ENCODE measurements at regions not wholly inside any gene's neighbourhood (a gene's known extent, or its start where the extent isn't known, plus 50 kb on each side); places are given as distances from the start of the nearest gene placed in this dataset.

DNA sequence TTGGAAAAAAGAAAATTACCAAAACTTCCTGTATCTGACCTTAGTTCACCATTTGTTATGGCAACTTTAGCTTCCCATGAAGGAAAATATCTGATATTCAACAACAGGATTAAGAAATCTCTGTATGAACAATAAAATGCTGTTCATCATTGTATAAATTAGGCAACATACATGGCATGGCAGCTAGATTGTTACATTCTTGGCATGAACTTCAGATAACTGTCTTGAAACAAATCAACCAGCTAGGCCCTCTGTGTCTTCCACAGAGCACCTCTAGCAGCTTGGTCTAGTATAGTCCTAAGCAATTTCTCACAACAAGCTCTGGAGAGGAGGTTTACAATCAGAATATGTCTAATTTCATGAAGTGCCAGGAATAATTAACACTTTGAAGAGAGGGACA, 105.4 kb upstream of the PCDH7 start:
- no peaks in the 10 kb centered on the region for H3K36me3 ChIP-seq (replicated peaks in 1 of 2; ENCODE audit: control extremely low read depth in 1 of 2, control insufficient read depth in 1 of 2, extremely low read depth in 1 of 2, insufficient read depth in 2 of 2, low read length in 1 of 2)
- CTCF ChIA-PET, result no interaction called here
- POLR2A ChIA-PET, result no interaction called here
- Mint-ChIP-seq H3K27ac (no peak overlapping the region), H3K9me3 (ENCODE audit: insufficient read depth) (no peaks in the 10 kb centered on the region), H3K27me3 (no peaks in the 10 kb centered on the region), H3K4me3 (no peak overlapping the region), H3K4me1 (no peaks in the 10 kb centered on the region)
- no peak overlapping the region for H3K4me3 ChIP-seq (ENCODE audit: control extremely low read depth in 1 of 5, extremely low read depth in 1 of 5, insufficient read depth in 1 of 5, low read depth in 2 of 5, low read length in 4 of 5)
- no peaks in the 10 kb centered on the region for H3K27me3 ChIP-seq (replicated peaks in 1 of 4; ENCODE audit: control extremely low read depth in 1 of 4, control insufficient read depth in 3 of 4, insufficient read depth in 4 of 4, low read length in 3 of 4)
- no peaks in the 10 kb centered on the region for H3K4me1 ChIP-seq (ENCODE audit: control insufficient read depth in 2 of 2, insufficient read depth in 2 of 2, low read length in 2 of 2)
- H3K9me3 ChIP-seq (ENCODE audit: control extremely low read depth in 1 of 3, control insufficient read depth in 2 of 3, insufficient read depth in 1 of 3, low read length in 2 of 3), result peaks cover 0 to 2% (median 0%) of the 10 kb centered on the region in 3 donors
- TF ChIP-seq CTCF (IDR thresholded peaks at IDR 0.05) (no peak), EZH2 (IDR thresholded peaks at IDR 0.05; ENCODE audit: borderline replicate concordance, insufficient read depth, low read depth, low read length, poor library complexity, severe bottlenecking) (no peak)
- ATAC-seq (ENCODE audit: low read depth) (no peak), DNase-seq (no peak)
- H3K4me2 ChIP-seq (replicated peaks; ENCODE audit: low read depth, low read length, poor library complexity, severe bottlenecking), result no peak overlapping the region
- H3K79me2 ChIP-seq (ENCODE audit: control insufficient read depth, insufficient read depth, low read length), result no peaks in the 10 kb centered on the region
- H4K20me1 ChIP-seq (ENCODE audit: control insufficient read depth, insufficient read depth, low read length, poor library complexity, severe bottlenecking), result no peaks in the 10 kb centered on the region
- H2AFZ ChIP-seq (ENCODE audit: insufficient read depth, low read depth, low read length, poor library complexity, severe bottlenecking), result no peak overlapping the region
- H3K27ac ChIP-seq (ENCODE audit: low read length in 2 of 2), result no peak overlapping the region
- intact Hi-C loops (cut with micrococcal nuclease), result no loop called here
- no peak overlapping the region for H3K9ac ChIP-seq (ENCODE audit: low read length)

- H3K9ac ChIP-seq (ENCODE audit: low read length), result no peak overlapping the region
- H3K4me1 ChIP-seq (ENCODE audit: control insufficient read depth in 2 of 2, insufficient read depth in 2 of 2, low read length in 2 of 2), result no peaks in the 10 kb centered on the region
- Mint-ChIP-seq H3K4me3 (no peak overlapping the region), H3K27me3 (no peaks in the 10 kb centered on the region), H3K4me1 (no peaks in the 10 kb centered on the region), H3K9me3 (ENCODE audit: insufficient read depth) (no peaks in the 10 kb centered on the region), H3K27ac (no peak overlapping the region)
- ATAC-seq (ENCODE audit: low read depth) (no peak), DNase-seq (no peak)
- intact Hi-C loops (cut with micrococcal nuclease), result no loop called here
- H3K9me3 ChIP-seq (ENCODE audit: control extremely low read depth in 1 of 3, control insufficient read depth in 2 of 3, insufficient read depth in 1 of 3, low read length in 2 of 3), result no peaks in the 10 kb centered on the region
- H2AFZ ChIP-seq (ENCODE audit: insufficient read depth, low read depth, low read length, poor library complexity, severe bottlenecking), result no peak overlapping the region
- no peak overlapping the region for H3K4me3 ChIP-seq (ENCODE audit: control extremely low read depth in 1 of 5, extremely low read depth in 1 of 5, insufficient read depth in 1 of 5, low read depth in 2 of 5, low read length in 4 of 5)
- no peak overlapping the region for H3K4me2 ChIP-seq (replicated peaks; ENCODE audit: low read depth, low read length, poor library complexity, severe bottlenecking)
- no peaks in the 10 kb centered on the region for H4K20me1 ChIP-seq (ENCODE audit: control insufficient read depth, insufficient read depth, low read length, poor library complexity, severe bottlenecking)
- H3K27ac ChIP-seq (ENCODE audit: low read length in 2 of 2), result no peak overlapping the region
- POLR2A ChIA-PET, result no interaction called here
- H3K36me3 ChIP-seq (replicated peaks in 1 of 2; ENCODE audit: control extremely low read depth in 1 of 2, control insufficient read depth in 1 of 2, extremely low read depth in 1 of 2, insufficient read depth in 2 of 2, low read length in 1 of 2), result no peaks in the 10 kb centered on the region
- no peaks in the 10 kb centered on the region for H3K27me3 ChIP-seq (replicated peaks in 1 of 4; ENCODE audit: control extremely low read depth in 1 of 4, control insufficient read depth in 3 of 4, insufficient read depth in 4 of 4, low read length in 3 of 4)
- H3K79me2 ChIP-seq (ENCODE audit: control insufficient read depth, insufficient read depth, low read length), result no peaks in the 10 kb centered on the region
- TF ChIP-seq CTCF (IDR thresholded peaks at IDR 0.05) (no peak), EZH2 (IDR thresholded peaks at IDR 0.05; ENCODE audit: borderline replicate concordance, insufficient read depth, low read depth, low read length, poor library complexity, severe bottlenecking) (no peak)
- CTCF ChIA-PET, result no interaction called here
- 94% methylated on average over 2 of the region's 2 CpGs for WGBS (ENCODE audit: insufficient coverage)
Observed at GRCh38 chr4:30616942-30617646, 103.1 kb upstream of the PCDH7 start.

Measured in B cell (primary cell).